GM19023 (cell line): ENCODE measurements at regions not wholly inside any gene's neighbourhood (a gene's known extent, or its start where the extent isn't known, plus 50 kb on each side); places are given as distances from the start of the nearest gene placed in this dataset.

ENCODE experiments used
- ATAC-seq: cut with Tn5 transposase; IDR thresholded peaks from one replicate; pipeline ENCODE4 v1.9.1; 2021; ENCODE audit warnings: mild to moderate bottlenecking, moderate library complexity; ENCODE audit not compliant: unreplicated experiment

- ATAC-seq = peak; percentile 89
Measured at GRCh38 chr21:16330082-16330907, 600.5 kb downstream of the USP25 start.

GRCh38 chr21:16330908-16331268 lies 601.1 kb downstream of the USP25 start:
- no peak for ATAC-seq

GRCh38 chr21:16337266-16337665 lies 607.5 kb downstream of the USP25 start:
- ATAC-seq = no peak

GRCh38 chr21:16342932-16343331 lies 613.1 kb downstream of the USP25 start:
- ATAC-seq = no peak

- ATAC-seq = no peak
Measured at GRCh38 chr21:16343776-16344175, 614.0 kb downstream of the USP25 start.

- no peak for ATAC-seq
Measured at GRCh38 chr21:16345757-16346156, 616.0 kb downstream of the USP25 start.

- ATAC-seq = no peak
Measured at GRCh38 chr21:16347223-16347622, 617.4 kb downstream of the USP25 start.

GRCh38 chr21:16353764-16354163 lies 624.0 kb downstream of the USP25 start:
- no peak for ATAC-seq

- no peak for ATAC-seq
Measured at GRCh38 chr21:16357994-16358393, 628.2 kb downstream of the USP25 start.

GRCh38 chr21:16358784-16359183 lies 629.0 kb downstream of the USP25 start:
- ATAC-seq = no peak

- no peak for ATAC-seq
Measured at GRCh38 chr21:16363100-16363499, 633.3 kb downstream of the USP25 start.

GRCh38 chr21:16363518-16363917 lies 633.7 kb downstream of the USP25 start:
- ATAC-seq = no peak

- no peak for ATAC-seq
Measured at GRCh38 chr21:16366207-16366606, 636.4 kb downstream of the USP25 start.

GRCh38 chr21:16367079-16367478 lies 637.3 kb downstream of the USP25 start:
- no peak for ATAC-seq

GRCh38 chr21:16370186-16370585 lies 640.4 kb downstream of the USP25 start:
- no peak for ATAC-seq

- no peak for ATAC-seq
Measured at GRCh38 chr21:16372586-16372985, 642.8 kb downstream of the USP25 start.

- ATAC-seq = no peak
Measured at GRCh38 chr21:16376673-16377072, 646.9 kb downstream of the USP25 start.

GRCh38 chr21:16377120-16377658 lies 647.4 kb downstream of the USP25 start:
- no peak for ATAC-seq

- ATAC-seq = no peak
Measured at GRCh38 chr21:16377857-16378256, 648.1 kb downstream of the USP25 start.

GRCh38 chr21:16378525-16378924 lies 648.7 kb downstream of the USP25 start:
- ATAC-seq = no peak

GRCh38 chr21:16388291-16388690 lies 658.5 kb downstream of the USP25 start:
- ATAC-seq = no peak

- ATAC-seq = no peak
Measured at GRCh38 chr21:16388911-16389560, 659.3 kb downstream of the USP25 start.
